ENCODE measurements at regions not wholly inside any gene's neighbourhood (a gene's known extent, or its start where the extent isn't known, plus 50 kb on each side); places are given as distances from the start of the nearest gene placed in this dataset.

- TF ChIP-seq CEBPB (IDR thresholded peaks at IDR 0.05) (no peak), ZBTB7A (IDR thresholded peaks at IDR 0.05; ENCODE audit: low read depth) (no peak), RAD21 (IDR thresholded peaks at IDR 0.05; ENCODE audit: low read depth) (no peak), USF1 (IDR thresholded peaks at IDR 0.05) (no peak), MAX (IDR thresholded peaks at IDR 0.05) (no peak), TAF1 (IDR thresholded peaks at IDR 0.05; ENCODE audit: low read depth) (no peak), EGR1 (IDR thresholded peaks at IDR 0.05) (no peak)
Measured at GRCh38 chrX:79231662-79232061, 87.2 kb downstream of the GPR174 start.

Measured in Ishikawa (cell line).